ENCODE measurements at regions not wholly inside any gene's neighbourhood (a gene's known extent, or its start where the extent isn't known, plus 50 kb on each side); places are given as distances from the start of the nearest gene placed in this dataset.
"Not testable (repeated sequence)": the region's sequence is repeated elsewhere in the genome, so short reads cannot be mapped to it uniquely, and the experiment has no call there.

DNA sequence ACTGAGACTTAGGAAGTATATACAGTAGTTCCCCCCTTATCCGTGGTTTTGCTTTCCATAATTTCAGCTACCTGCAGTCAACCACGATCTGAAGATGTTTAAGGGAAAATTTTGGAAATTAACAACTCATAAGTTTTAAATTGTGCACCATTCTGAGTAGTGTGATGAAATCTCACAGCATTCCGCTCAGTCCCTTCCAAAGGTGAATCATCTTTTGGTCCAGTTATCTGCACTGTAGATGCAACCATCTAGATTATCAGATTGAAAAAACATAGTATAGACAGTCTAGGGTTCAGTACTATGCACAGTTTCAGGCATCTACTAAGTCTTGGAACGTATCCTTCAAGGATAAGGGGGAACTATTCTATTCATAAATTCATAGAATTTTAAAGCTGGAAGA, 109.0 kb downstream of the ANXA3 start:
- DNase-seq (ENCODE audit: low read depth): no peak
- no peak overlapping the region for H3K4me3 ChIP-seq (ENCODE audit: low read depth, low read length)
- TF ChIP-seq, protein P1, sequence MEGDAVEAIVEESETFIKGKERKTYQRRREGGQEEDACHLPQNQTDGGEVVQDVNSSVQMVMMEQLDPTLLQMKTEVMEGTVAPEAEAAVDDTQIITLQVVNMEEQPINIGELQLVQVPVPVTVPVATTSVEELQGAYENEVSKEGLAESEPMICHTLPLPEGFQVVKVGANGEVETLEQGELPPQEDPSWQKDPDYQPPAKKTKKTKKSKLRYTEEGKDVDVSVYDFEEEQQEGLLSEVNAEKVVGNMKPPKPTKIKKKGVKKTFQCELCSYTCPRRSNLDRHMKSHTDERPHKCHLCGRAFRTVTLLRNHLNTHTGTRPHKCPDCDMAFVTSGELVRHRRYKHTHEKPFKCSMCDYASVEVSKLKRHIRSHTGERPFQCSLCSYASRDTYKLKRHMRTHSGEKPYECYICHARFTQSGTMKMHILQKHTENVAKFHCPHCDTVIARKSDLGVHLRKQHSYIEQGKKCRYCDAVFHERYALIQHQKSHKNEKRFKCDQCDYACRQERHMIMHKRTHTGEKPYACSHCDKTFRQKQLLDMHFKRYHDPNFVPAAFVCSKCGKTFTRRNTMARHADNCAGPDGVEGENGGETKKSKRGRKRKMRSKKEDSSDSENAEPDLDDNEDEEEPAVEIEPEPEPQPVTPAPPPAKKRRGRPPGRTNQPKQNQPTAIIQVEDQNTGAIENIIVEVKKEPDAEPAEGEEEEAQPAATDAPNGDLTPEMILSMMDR (IDR thresholded peaks at IDR 0.05; ENCODE audit: low read depth, low read length, missing control alignments): no peak

DNA sequence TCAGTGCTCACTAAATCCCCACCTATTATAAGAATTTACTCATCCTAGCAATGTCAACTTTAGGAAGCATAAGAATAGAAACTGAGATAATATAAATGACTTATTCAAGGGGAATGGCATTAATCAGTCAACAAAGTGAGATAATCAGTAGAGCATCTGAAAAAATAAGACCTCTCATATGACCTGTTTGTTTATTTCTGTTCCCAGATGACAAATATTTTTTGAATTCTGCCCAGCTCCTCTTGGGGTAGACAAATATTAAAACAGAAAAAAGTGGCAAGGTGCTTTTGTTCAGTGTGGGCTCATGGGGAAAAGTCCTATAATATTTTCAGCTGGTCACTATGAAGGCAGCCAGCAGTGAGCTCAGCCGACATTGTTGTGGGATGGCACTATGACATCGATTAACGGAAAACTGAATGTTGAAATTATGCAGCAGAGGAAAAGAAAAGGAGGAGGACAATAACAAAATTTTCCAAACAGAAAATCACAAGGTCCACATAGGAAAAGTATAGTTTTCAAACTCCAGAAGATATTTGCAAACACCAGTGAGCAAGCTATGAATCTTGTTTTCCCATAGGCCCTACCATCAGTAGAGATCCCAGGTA, 109.6 kb downstream of the ANXA3 start:
- DNase-seq (ENCODE audit: low read depth): no peak
- H3K4me3 ChIP-seq (ENCODE audit: low read depth, low read length): no peak overlapping the region
- TF ChIP-seq, protein P1 (IDR thresholded peaks at IDR 0.05; ENCODE audit: low read depth, low read length, missing control alignments): no peak

DNA sequence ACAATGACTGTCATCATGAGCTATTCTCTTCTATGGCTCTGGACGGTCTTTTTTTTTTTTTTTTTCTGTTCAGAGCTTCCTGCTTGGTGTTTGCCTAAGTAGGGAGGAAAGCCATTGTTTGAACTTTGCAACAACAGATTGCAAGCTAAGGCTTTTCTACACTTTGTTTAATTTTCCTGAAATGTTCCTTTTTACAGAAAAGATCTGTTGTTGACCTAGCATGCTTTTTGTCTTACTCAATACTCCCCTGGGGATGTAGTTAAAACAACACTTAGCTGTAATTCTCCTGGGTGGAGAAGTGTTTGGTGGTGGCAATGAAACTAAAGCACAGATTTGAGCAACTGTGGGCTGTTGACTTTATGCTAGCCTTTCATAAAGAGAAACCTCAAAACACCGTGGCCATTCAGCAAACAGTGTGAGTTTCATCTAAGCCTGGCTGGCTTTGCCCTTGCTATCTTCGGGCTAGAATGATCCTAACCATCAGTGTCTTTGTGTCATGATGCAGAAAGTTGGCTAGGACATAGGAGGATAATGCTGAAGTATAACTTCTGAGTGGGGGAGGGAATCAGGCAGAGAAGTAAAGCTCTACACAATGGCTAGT, 110.5 kb downstream of the ANXA3 start:
- TF ChIP-seq, protein P1 (IDR thresholded peaks at IDR 0.05; ENCODE audit: low read depth, low read length, missing control alignments): no peak
- DNase-seq (ENCODE audit: low read depth): no peak
- no peak overlapping the region; the same call in 1 of the 2 replicates for H3K4me3 ChIP-seq (ENCODE audit: low read depth, low read length)

DNA sequence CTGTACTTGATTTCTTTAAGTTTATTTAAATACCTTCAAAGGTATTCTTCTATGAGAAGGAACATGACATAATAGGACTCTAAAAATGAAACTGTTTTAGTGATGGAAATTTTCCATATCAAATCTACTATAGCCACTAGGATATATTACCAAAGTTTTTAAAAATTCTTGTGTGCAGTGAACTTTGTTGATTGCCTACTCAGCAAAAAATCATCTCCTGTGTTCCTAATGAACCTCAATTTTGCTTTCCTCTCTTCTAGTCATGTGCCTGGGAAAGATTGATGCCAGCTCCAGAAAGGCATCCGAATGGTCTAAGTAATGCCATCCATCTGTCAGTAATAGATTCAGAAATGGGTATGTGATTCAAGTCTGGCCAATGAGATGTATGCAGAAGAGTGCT, 111.1 kb downstream of the ANXA3 start:
- no peak for DNase-seq (ENCODE audit: low read depth)
- TF ChIP-seq, protein P1 (IDR thresholded peaks at IDR 0.05; ENCODE audit: low read depth, low read length, missing control alignments): no peak
- H3K4me3 ChIP-seq (ENCODE audit: low read depth, low read length): no peak overlapping the region

DNA sequence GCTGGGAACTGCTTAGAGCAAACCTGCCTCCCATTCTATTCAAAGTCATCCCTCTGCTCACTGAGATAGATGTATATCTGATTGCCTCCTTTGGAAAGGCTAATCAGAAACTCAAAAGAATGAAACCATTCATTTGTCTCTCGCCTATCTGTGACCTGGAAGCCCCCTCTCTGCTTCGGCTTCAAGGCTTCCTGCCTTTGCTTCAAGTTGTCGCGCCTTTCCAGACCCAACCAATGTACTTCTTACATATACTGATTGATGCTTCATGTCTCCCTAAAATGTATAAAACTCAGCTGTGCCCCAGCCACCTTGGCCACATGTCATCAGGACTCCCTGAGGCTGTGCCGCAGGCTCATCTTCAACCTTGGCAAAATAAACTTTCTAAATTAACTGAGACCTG, 111.9 kb upstream of the BMP2K start:
- H3K4me3 ChIP-seq (ENCODE audit: low read depth, low read length); DNase-seq (ENCODE audit: low read depth): not testable (repeated sequence)

DNA sequence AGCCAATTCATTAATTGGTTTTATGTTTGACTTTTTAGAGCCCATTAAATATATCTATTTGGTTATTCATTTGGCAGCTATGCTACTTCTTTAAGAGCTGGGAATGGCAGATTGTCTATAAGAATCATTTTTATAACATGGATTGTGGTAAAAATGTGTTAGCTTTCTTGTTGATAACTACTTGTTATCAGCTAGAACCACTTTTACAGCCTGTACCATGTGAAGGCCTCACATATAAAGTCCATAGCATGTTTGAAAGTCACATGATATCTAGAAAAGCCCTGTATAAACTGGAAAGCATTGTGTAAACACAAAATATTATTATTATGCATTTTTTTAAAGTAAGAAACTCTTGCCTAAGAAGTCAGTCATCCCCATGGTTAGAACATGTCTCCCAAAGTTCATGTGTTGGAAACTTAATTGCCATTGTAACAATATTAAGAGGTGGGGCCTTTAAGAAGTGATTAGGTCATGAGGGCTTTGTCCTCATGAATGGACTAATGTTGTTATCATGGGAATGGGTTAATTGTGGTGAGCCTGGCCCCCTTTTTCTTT, 110.9 kb upstream of the BMP2K start:
- TF ChIP-seq, protein P1 (IDR thresholded peaks at IDR 0.05; ENCODE audit: low read depth, low read length, missing control alignments): no peak
- no peak overlapping the region for H3K4me3 ChIP-seq (ENCODE audit: low read depth, low read length)
- no peak for DNase-seq (ENCODE audit: low read depth)

DNA sequence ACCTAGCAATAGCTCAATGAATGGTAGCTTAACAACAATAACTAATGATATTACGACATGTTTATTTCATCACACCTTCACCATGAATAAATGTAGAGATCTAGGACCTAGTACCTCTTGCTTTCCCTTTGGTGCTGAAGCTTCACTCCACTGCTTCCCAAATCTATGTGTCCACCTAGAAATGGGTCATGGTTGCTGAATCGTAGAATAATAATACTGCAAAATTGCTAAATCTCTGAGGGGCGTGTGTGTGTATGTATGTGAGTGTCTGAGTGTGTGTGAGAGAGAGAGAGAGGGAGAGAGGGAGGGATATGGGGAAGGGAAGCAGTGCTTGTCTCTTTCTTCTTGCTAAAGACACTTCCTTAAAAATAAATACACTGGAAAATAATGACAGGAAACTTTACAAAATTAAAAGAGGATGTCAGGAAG, 109.3 kb upstream of the BMP2K start:
- DNase-seq (ENCODE audit: low read depth): no peak
- TF ChIP-seq, protein P1 (IDR thresholded peaks at IDR 0.05; ENCODE audit: low read depth, low read length, missing control alignments): no peak
- no peak overlapping the region for H3K4me3 ChIP-seq (ENCODE audit: low read depth, low read length)

All from GM12864 (cell line).